MM.1S (cell line): ENCODE measurements at regions not wholly inside any gene's neighbourhood (a gene's known extent, or its start where the extent isn't known, plus 50 kb on each side); places are given as distances from the start of the nearest gene placed in this dataset.

Experiments
- DNase-seq: peaks from one replicate; pipeline ENCODE4 v3.0.0-alpha.2; 2015
- H2AFZ ChIP-seq: fragments of 300-600 bp; sonication (generic); 2 replicates; pipeline ENCODE4 v1.6.0; 2016; ENCODE audit warnings: antibody characterized with exemption, low read length
- H3F3A ChIP-seq: fragments of 300-600 bp; sonication (generic); 2 replicates; pipeline ENCODE4 v1.6.1; 2016; ENCODE audit warnings: mild to moderate bottlenecking, antibody characterized with exemption, low read length, moderate library complexity, mixed read lengths; ENCODE audit not compliant: insufficient read depth
- H3K27ac ChIP-seq: fragments of 300-600 bp; sonication (generic); 2 replicates; pipeline ENCODE4 v1.5.1; 2016; ENCODE audit warnings: mild to moderate bottlenecking, low read length
- H3K27me3 ChIP-seq: fragments of 300-600 bp; sonication (generic); replicated peaks from 2 replicates; pipeline ENCODE4 v1.6.0; 2016; ENCODE audit warnings: low read length; ENCODE audit not compliant: insufficient read depth
- H3K36me3 ChIP-seq: fragments of 300-600 bp; sonication (generic); replicated peaks from 2 replicates; pipeline ENCODE4 v1.6.1; 2016; ENCODE audit warnings: mild to moderate bottlenecking, low read length, mixed read lengths; ENCODE audit not compliant: insufficient read depth
- H3K4me1 ChIP-seq: fragments of 300-600 bp; sonication (generic); 2 replicates; pipeline ENCODE4 v1.6.1; 2016; ENCODE audit warnings: low read length, mixed read lengths
- H3K4me2 ChIP-seq: fragments of 300-600 bp; sonication (generic); 2 replicates; pipeline ENCODE4 v1.6.0; 2016; ENCODE audit warnings: low read depth, low read length
- H3K4me3 ChIP-seq: fragments of 300-600 bp; sonication (generic); 2 replicates; pipeline ENCODE4 v1.5.1; 2016; ENCODE audit warnings: low read length, mixed read lengths
- H3K79me2 ChIP-seq: fragments of 300-600 bp; sonication (generic); 2 replicates; pipeline ENCODE4 v1.6.1; 2016; ENCODE audit warnings: mixed run types, low read length, mixed read lengths
- H3K9ac ChIP-seq: fragments of 300-600 bp; sonication (generic); 2 replicates; pipeline ENCODE4 v1.6.1; 2016; ENCODE audit warnings: low read length, mixed read lengths
- H3K9me2 ChIP-seq: fragments of 300-600 bp; sonication (generic); replicated peaks from 2 replicates; pipeline ENCODE4 v1.6.1; 2016; ENCODE audit warnings: mild to moderate bottlenecking, low read length, mixed read lengths; ENCODE audit not compliant: insufficient read depth
- H3K9me3 ChIP-seq: fragments of 300-600 bp; sonication (generic); replicated peaks from 2 replicates; pipeline ENCODE4 v1.6.1; 2016; ENCODE audit warnings: mild to moderate bottlenecking, low read length, mixed read lengths; ENCODE audit not compliant: insufficient read depth
- H4K20me1 ChIP-seq: fragments of 300-600 bp; sonication (generic); 2 replicates; pipeline ENCODE4 v1.6.1; 2016; ENCODE audit warnings: mild to moderate bottlenecking, low read length, moderate library complexity, mixed read lengths; ENCODE audit not compliant: insufficient read depth
- EZH2 ChIP-seq: fragments of 300-600 bp; sonication (generic); optimal IDR thresholded peaks from 2 replicates; pipeline ENCODE3; 2017; ENCODE audit warnings: low read depth, mild to moderate bottlenecking, antibody characterized with exemption, low read length, mixed read lengths
- EZH2phosphoT487 ChIP-seq: fragments of 300-600 bp; sonication (generic); IDR thresholded peaks from 2 replicates; pipeline ENCODE4 v1.6.1; 2018; ENCODE audit warnings: antibody characterized with exemption, low read length
- TF ChIP-seq, protein P1 (sequence below): fragments of 300-600 bp; sonication (generic); IDR thresholded peaks from 2 replicates; pipeline ENCODE4 v1.5.1; 2016; ENCODE audit warnings: antibody characterized with exemption, low read length, mixed read lengths

DNA sequence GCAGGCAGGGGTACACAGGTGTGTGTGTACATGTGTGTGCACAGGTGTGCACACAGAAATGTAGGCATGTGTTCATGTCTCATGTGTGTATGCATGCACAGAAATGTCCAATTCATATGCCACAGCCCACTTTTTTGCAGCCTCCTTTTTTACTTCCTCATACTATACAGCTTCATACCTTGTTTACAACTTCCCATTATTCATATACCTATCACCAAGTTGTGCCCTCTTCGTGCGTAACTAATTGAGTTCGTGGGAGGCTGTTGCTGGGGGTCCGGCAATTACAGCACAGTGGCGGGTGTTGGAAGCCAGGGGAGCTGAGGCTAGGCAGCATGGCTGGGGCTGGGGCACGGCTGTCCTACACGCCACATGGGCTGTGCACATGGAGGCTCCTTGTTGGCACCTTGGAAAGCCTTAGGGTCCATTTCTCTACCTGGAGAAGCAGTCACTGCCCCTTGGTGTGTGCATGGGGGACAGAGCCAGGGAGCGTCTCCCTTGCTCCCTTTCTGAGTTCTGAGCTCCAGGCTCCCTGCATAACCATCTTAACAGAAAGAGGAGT, 266.7 kb downstream of the ENGASE start:
- Histone ChIP-seq H3K36me3 (no peaks in the 10 kb centered on the region), H3K27me3 (0 out of 2 replicates have a peak, but pooled peaks cover 2% of the 10 kb centered on the region), H3K9ac (0 out of 2 replicates have a peak overlapping the region, but pooled peaks have one; percentile 2), H3K27ac (peak overlapping the region; percentile 87), H3F3A (peaks cover 18% of the 10 kb centered on the region), H3K4me3 (peak overlapping the region; percentile 49; the same call in 1 of the 2 replicates), H3K79me2 (no peaks in the 10 kb centered on the region), H4K20me1 (no peaks in the 10 kb centered on the region), H3K4me1 (peaks cover 33% of the 10 kb centered on the region), H3K9me2 (no peaks in the 10 kb centered on the region), H3K4me2 (peak overlapping the region; percentile 69), H3K9me3 (no peaks in the 10 kb centered on the region), H2AFZ (peak overlapping the region; percentile 55)
- TF ChIP-seq EZH2phosphoT487 (no peak), EZH2 (no peak)
- TF ChIP-seq, protein P1, sequence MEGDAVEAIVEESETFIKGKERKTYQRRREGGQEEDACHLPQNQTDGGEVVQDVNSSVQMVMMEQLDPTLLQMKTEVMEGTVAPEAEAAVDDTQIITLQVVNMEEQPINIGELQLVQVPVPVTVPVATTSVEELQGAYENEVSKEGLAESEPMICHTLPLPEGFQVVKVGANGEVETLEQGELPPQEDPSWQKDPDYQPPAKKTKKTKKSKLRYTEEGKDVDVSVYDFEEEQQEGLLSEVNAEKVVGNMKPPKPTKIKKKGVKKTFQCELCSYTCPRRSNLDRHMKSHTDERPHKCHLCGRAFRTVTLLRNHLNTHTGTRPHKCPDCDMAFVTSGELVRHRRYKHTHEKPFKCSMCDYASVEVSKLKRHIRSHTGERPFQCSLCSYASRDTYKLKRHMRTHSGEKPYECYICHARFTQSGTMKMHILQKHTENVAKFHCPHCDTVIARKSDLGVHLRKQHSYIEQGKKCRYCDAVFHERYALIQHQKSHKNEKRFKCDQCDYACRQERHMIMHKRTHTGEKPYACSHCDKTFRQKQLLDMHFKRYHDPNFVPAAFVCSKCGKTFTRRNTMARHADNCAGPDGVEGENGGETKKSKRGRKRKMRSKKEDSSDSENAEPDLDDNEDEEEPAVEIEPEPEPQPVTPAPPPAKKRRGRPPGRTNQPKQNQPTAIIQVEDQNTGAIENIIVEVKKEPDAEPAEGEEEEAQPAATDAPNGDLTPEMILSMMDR: no peak
- DNase-seq: no peak

DNA sequence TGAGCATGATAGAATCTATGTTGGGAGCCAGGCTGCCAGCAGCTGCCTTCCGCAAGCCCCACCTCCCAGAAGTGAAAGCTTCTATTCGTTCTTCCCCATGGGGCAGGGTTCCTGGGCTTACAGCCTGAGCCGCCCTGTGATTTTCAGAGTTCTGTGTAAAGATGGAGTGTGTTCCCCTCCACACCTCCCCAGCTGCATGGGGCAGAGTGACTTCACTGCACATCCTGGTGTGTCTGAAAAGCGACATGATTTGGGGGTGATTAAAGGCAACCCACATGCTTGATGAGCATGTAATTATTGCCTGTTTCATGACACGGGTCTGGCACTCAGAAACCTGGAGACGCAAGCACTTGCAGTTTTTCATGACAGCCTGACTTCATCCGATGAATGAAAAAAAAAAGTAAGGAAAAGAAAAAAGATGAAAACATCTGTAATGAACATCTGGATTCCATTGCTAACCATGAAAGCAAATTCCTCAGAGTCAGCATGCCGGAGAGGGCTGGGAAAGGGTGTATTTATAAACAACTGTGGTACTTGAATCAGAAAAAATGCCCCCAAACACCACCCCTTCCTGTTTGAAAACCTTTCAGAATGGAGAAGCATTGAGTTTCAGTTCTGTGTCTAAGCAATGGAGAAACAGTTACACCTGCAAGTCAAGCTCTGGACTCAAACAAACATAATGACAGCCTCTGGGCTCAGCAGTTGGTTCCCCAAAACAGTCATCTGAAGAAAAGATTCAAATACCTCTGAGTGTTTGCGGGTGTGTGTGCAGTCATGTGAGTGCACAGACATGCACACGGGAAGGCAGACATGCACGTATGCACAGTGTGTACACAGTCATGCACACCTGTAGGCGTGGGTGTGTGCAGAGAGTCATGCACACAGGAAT, 266.0 kb downstream of the ENGASE start:
- TF ChIP-seq EZH2: no peak
- H3K36me3 ChIP-seq: no peaks in the 10 kb centered on the region
- peak; percentile 86 for DNase-seq
- no peaks in the 10 kb centered on the region for H3K79me2 ChIP-seq
- peaks cover 18% of the 10 kb centered on the region for H3F3A ChIP-seq
- H4K20me1 ChIP-seq: no peaks in the 10 kb centered on the region
- peak overlapping the region; percentile 87 for H3K27ac ChIP-seq
- peak overlapping the region; percentile 69 for H3K4me2 ChIP-seq
- H2AFZ ChIP-seq: peak overlapping the region; percentile 55
- H3K4me3 ChIP-seq: peak overlapping the region; percentile 49
- H3K4me1 ChIP-seq: peaks cover 33% of the 10 kb centered on the region
- H3K9me3 ChIP-seq: no peaks in the 10 kb centered on the region
- H3K9ac ChIP-seq: peak overlapping the region; percentile 50
- H3K9me2 ChIP-seq: no peaks in the 10 kb centered on the region
- no peaks in the 10 kb centered on the region for H3K27me3 ChIP-seq

DNA sequence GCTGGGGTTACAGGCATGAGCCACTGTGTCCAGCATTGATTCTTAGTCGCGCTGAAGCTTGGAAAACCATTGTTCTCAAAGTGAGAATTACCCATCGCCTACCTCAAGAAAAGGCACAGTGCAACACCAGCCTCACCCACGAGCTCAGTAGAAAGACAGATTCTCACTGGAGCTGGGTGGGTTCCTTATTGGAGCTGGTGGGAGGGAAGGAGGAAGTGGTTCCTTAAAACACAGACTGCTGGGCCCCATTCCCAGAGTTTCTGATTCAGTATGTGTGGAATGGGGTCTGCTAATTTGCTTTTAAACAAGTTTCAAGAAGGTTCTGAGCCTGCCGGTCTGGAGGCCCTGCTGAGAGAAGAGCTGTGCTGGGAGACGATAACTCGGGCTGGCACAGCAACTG, 264.7 kb downstream of the ENGASE start:
- Histone ChIP-seq H2AFZ (no peak overlapping the region), H3K4me1 (peaks cover 33% of the 10 kb centered on the region), H3K4me3 (no peak overlapping the region), H3K9ac (no peak overlapping the region), H3F3A (peaks cover 18% of the 10 kb centered on the region), H3K79me2 (no peaks in the 10 kb centered on the region), H4K20me1 (no peaks in the 10 kb centered on the region), H3K9me2 (no peaks in the 10 kb centered on the region), H3K9me3 (no peaks in the 10 kb centered on the region), H3K36me3 (no peaks in the 10 kb centered on the region), H3K4me2 (peak overlapping the region; percentile 35; the same call in 1 of the 2 replicates), H3K27ac (peak overlapping the region; percentile 87; the same call in 1 of the 2 replicates), H3K27me3 (no peaks in the 10 kb centered on the region)
- no peak for DNase-seq
- TF ChIP-seq EZH2phosphoT487 (no peak), EZH2 (no peak)
- TF ChIP-seq, protein P1: no peak
